ENCODE measurements at regions not wholly inside any gene's neighbourhood (a gene's known extent, or its start where the extent isn't known, plus 50 kb on each side); places are given as distances from the start of the nearest gene placed in this dataset.

DNA sequence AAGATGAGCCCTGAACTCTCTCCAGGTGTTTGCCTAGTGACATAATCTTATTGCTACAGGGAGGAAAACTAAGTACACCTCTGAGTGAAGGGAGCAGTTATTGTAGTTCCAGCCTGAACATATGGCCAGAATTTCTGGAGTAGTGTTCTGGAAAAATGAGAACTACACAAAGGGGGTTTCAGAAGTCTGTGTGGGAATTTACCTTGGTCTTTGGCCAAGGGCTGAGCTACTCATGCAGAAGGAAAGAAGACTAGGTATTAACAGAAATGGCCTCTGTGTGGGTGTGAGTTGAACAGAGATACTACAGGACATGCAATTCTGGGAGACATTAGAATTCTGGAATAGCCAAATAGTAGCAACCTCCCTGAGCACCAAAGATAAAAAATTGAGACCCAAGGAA is 1009.7 kb upstream of the GJE1 start:
- TF ChIP-seq, protein P1, sequence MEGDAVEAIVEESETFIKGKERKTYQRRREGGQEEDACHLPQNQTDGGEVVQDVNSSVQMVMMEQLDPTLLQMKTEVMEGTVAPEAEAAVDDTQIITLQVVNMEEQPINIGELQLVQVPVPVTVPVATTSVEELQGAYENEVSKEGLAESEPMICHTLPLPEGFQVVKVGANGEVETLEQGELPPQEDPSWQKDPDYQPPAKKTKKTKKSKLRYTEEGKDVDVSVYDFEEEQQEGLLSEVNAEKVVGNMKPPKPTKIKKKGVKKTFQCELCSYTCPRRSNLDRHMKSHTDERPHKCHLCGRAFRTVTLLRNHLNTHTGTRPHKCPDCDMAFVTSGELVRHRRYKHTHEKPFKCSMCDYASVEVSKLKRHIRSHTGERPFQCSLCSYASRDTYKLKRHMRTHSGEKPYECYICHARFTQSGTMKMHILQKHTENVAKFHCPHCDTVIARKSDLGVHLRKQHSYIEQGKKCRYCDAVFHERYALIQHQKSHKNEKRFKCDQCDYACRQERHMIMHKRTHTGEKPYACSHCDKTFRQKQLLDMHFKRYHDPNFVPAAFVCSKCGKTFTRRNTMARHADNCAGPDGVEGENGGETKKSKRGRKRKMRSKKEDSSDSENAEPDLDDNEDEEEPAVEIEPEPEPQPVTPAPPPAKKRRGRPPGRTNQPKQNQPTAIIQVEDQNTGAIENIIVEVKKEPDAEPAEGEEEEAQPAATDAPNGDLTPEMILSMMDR (IDR thresholded peaks at IDR 0.05; ENCODE audit: insufficient read depth, low read depth, low read length) = no peak
- no peak for TF ChIP-seq EZH2 (IDR thresholded peaks at IDR 0.05; ENCODE audit: insufficient read depth, low read length)
